ENCODE measurements at regions not wholly inside any gene's neighbourhood (a gene's known extent, or its start where the extent isn't known, plus 50 kb on each side); places are given as distances from the start of the nearest gene placed in this dataset.

- Histone ChIP-seq H3K9me3 (ENCODE audit: low read length) (no peaks in the 10 kb centered on the region), H3K4me3 (ENCODE audit: low read length) (no peak overlapping the region), H3K27me3 (ENCODE audit: insufficient read depth, low read depth, low read length) (no peaks in the 10 kb centered on the region), H3K79me2 (replicated peaks; ENCODE audit: insufficient read depth, low read length) (no peaks in the 10 kb centered on the region), H3K36me3 (ENCODE audit: insufficient read depth, low read length) (no peaks in the 10 kb centered on the region), H3K4me2 (ENCODE audit: low read length) (no peak overlapping the region), H2AFZ (ENCODE audit: low read depth, low read length) (no peak overlapping the region), H4K20me1 (ENCODE audit: insufficient read depth) (no peaks in the 10 kb centered on the region), H3K9me2 (ENCODE audit: insufficient read depth, low read length) (no peaks in the 10 kb centered on the region), H3K27ac (ENCODE audit: low read length) (no peak overlapping the region), H3F3A (ENCODE audit: insufficient read depth, low read length, poor library complexity, severe bottlenecking) (no peaks in the 10 kb centered on the region), H3K9ac (ENCODE audit: low read length) (no peak overlapping the region)
- TF ChIP-seq TAF1 (IDR thresholded peaks at IDR 0.05; ENCODE audit: low read depth) = no peak
- TF ChIP-seq POLR2AphosphoS5 (IDR thresholded peaks at IDR 0.05) = no peak
- TF ChIP-seq MXI1 (conservative IDR thresholded peaks at IDR 0.05; ENCODE audit: poor library complexity, severe bottlenecking) = no peak
- TF ChIP-seq REST (IDR thresholded peaks at IDR 0.05; ENCODE audit: borderline replicate concordance) = no peak
- no peak for TF ChIP-seq EP300 (conservative IDR thresholded peaks at IDR 0.05; ENCODE audit: poor library complexity, severe bottlenecking)
- TF ChIP-seq RAD21 (conservative IDR thresholded peaks at IDR 0.05) = no peak
- no peak for TF ChIP-seq EZH2 (IDR thresholded peaks at IDR 0.05; ENCODE audit: borderline replicate concordance, insufficient read depth, low read length, poor library complexity, severe bottlenecking)
- TF ChIP-seq SMC3 (conservative IDR thresholded peaks at IDR 0.05; ENCODE audit: poor library complexity) = no peak
- no peak for TF ChIP-seq CTCF (IDR thresholded peaks at IDR 0.05; ENCODE audit: poor library complexity, severe bottlenecking)
These were observed 150.6 kb upstream of the ANKRD28 start for GRCh38 chr3:15948388-15948787.

GRCh38 chr3:15952543-15953175 lies 154.9 kb upstream of the ANKRD28 start:
- Histone ChIP-seq H4K20me1 (ENCODE audit: insufficient read depth) (no peaks in the 10 kb centered on the region), H3K9me3 (ENCODE audit: low read length) (no peaks in the 10 kb centered on the region), H2AFZ (ENCODE audit: low read depth, low read length) (no peak overlapping the region), H3K9ac (ENCODE audit: low read length) (no peak overlapping the region), H3K27me3 (ENCODE audit: insufficient read depth, low read depth, low read length) (no peaks in the 10 kb centered on the region), H3K4me3 (ENCODE audit: low read length) (no peak overlapping the region), H3K9me2 (ENCODE audit: insufficient read depth, low read length) (no peaks in the 10 kb centered on the region), H3K27ac (ENCODE audit: low read length) (no peak overlapping the region), H3K4me2 (ENCODE audit: low read length) (no peak overlapping the region), H3K36me3 (ENCODE audit: insufficient read depth, low read length) (no peaks in the 10 kb centered on the region), H3K79me2 (replicated peaks; ENCODE audit: insufficient read depth, low read length) (no peaks in the 10 kb centered on the region), H3F3A (ENCODE audit: insufficient read depth, low read length, poor library complexity, severe bottlenecking) (no peaks in the 10 kb centered on the region)
- TF ChIP-seq POLR2AphosphoS5 (IDR thresholded peaks at IDR 0.05) = no peak
- TF ChIP-seq TAF1 (IDR thresholded peaks at IDR 0.05; ENCODE audit: low read depth) = no peak
- TF ChIP-seq REST (IDR thresholded peaks at IDR 0.05; ENCODE audit: borderline replicate concordance) = no peak
- no peak for TF ChIP-seq EZH2 (IDR thresholded peaks at IDR 0.05; ENCODE audit: borderline replicate concordance, insufficient read depth, low read length, poor library complexity, severe bottlenecking)
- no peak for TF ChIP-seq MXI1 (conservative IDR thresholded peaks at IDR 0.05; ENCODE audit: poor library complexity, severe bottlenecking)
- no peak for TF ChIP-seq CTCF (IDR thresholded peaks at IDR 0.05; ENCODE audit: poor library complexity, severe bottlenecking)
- TF ChIP-seq EP300 (conservative IDR thresholded peaks at IDR 0.05; ENCODE audit: poor library complexity, severe bottlenecking) = no peak
- TF ChIP-seq SMC3 (conservative IDR thresholded peaks at IDR 0.05; ENCODE audit: poor library complexity) = no peak
